NCI-H2107 (cell line): ENCODE measurements at regions not wholly inside any gene's neighbourhood (a gene's known extent, or its start where the extent isn't known, plus 50 kb on each side); places are given as distances from the start of the nearest gene placed in this dataset.

Experiments used
- DNase-seq: peaks from one replicate; lab custom pipeline; 2025; lab: John Stamatoyannopoulos, UW

GRCh38 chr1:184276416-184276815 lies 110.4 kb upstream of the C1orf21 start:
- DNase-seq = no peak

GRCh38 chr1:184279911-184280458 lies 106.8 kb upstream of the C1orf21 start:
- DNase-seq = no peak

- DNase-seq = no peak
Measured at GRCh38 chr1:184283999-184284398, 102.8 kb upstream of the C1orf21 start.

GRCh38 chr1:184284900-184285299 lies 101.9 kb upstream of the C1orf21 start:
- no peak for DNase-seq

GRCh38 chr1:184285401-184286087 lies 101.3 kb upstream of the C1orf21 start:
- DNase-seq = no peak

GRCh38 chr1:184287001-184287400 lies 99.8 kb upstream of the C1orf21 start:
- no peak for DNase-seq

GRCh38 chr1:184289825-184290550 lies 96.8 kb upstream of the C1orf21 start:
- DNase-seq = no peak

GRCh38 chr1:184291701-184292100 lies 95.1 kb upstream of the C1orf21 start:
- no peak for DNase-seq

GRCh38 chr1:184292101-184292500 lies 94.7 kb upstream of the C1orf21 start:
- DNase-seq = no peak

GRCh38 chr1:184294101-184294500 lies 92.7 kb upstream of the C1orf21 start:
- no peak for DNase-seq

- DNase-seq = no peak
Measured at GRCh38 chr1:184296466-184297243, 90.2 kb upstream of the C1orf21 start.

- no peak for DNase-seq
Measured at GRCh38 chr1:184297244-184297750, 89.5 kb upstream of the C1orf21 start.

GRCh38 chr1:184298440-184299405 lies 88.1 kb upstream of the C1orf21 start:
- DNase-seq = no peak

GRCh38 chr1:184299406-184299790 lies 87.4 kb upstream of the C1orf21 start:
- DNase-seq = no peak

- DNase-seq = no peak
Measured at GRCh38 chr1:184299796-184300195, 87.0 kb upstream of the C1orf21 start.

- no peak for DNase-seq
Measured at GRCh38 chr1:184300446-184300845, 86.4 kb upstream of the C1orf21 start.

- DNase-seq = no peak
Measured at GRCh38 chr1:184301227-184301626, 85.6 kb upstream of the C1orf21 start.

- no peak for DNase-seq
Measured at GRCh38 chr1:184302346-184302745, 84.5 kb upstream of the C1orf21 start.

GRCh38 chr1:184310157-184310819 lies 76.5 kb upstream of the C1orf21 start:
- DNase-seq = no peak

GRCh38 chr1:184311580-184311979 lies 75.2 kb upstream of the C1orf21 start:
- DNase-seq = no peak

- no peak for DNase-seq
Measured at GRCh38 chr1:184315254-184315653, 71.6 kb upstream of the C1orf21 start.
